A549 (cell line): ENCODE measurements at regions not wholly inside any gene's neighbourhood (a gene's known extent, or its start where the extent isn't known, plus 50 kb on each side); places are given as distances from the start of the nearest gene placed in this dataset.

Experiments used
- small RNA-seq, 6 experiments: library from RNA; depleted of rRNA; stranded (forward); fragments of <200 nt; gene quantifications; one replicate each; pipeline ENCODE3, GENCODE V24; 2012

Small RNAs in the stretch of these regions (small RNA-seq; reads per million reads assigned to genes)
- gene MIR663B, result 0 to 0.16 (median 0) reads per million in 6 experiments
- gene RNA5-8SP5, result 0 to 10.9 (median 0) reads per million in 6 experiments
